Esophagus muscularis mucosa (tissue), 4 donors: ENCODE measurements at regions not wholly inside any gene's neighbourhood (a gene's known extent, or its start where the extent isn't known, plus 50 kb on each side); places are given as distances from the start of the nearest gene placed in this dataset.

Experiments used
- DNase-seq: peaks from one replicate; pipeline ENCODE4 v3.0.0-alpha.2; 2017; ENCODE audit errors: extremely low spot score
- H3K27ac ChIP-seq, 4 donors: fragments of 200-600 bp; sonication (generic); replicated peaks in 1 of 4; 1 replicate in 3 of 4; 2 replicates in 1 of 4; pipeline ENCODE4 v1.5.1; 2016 to 2019; ENCODE audit warnings: mild to moderate bottlenecking in 1 of 4
- H3K27me3 ChIP-seq, 4 donors: fragments of 200-600 bp; sonication (generic); one replicate each; pipeline versions ENCODE4 v1.5.1 to v1.6.0; 2016 to 2019
- H3K36me3 ChIP-seq, 4 donors: fragments of 200-600 bp; sonication (generic); one replicate each; pipeline ENCODE4 v1.5.1; 2016 to 2019
- H3K4me1 ChIP-seq, 4 donors: fragments of 200-600 bp; sonication (generic); one replicate each; pipeline ENCODE4 v1.5.1; 2016 to 2019
- H3K4me3 ChIP-seq, 4 donors: fragments of 200-600 bp; sonication (generic); 1 replicate in 2 of 4; 2 replicates in 2 of 4; pipeline ENCODE4 v1.5.1; 2016 to 2019; ENCODE audit warnings: mild to moderate bottlenecking in 4 of 4, moderate library complexity in 1 of 4
- H3K9me3 ChIP-seq, 4 donors: fragments of 200-600 bp; sonication (generic); 1 replicate in 3 of 4; 2 replicates in 1 of 4; pipeline ENCODE4 v1.5.1; 2016 to 2019
- CTCF ChIP-seq, 3 experiments: fragments of 200-600 bp in 2 of 3; fragments of 450-650 bp in 1 of 3; sonication (generic) in 2 of 3; IDR thresholded peaks; one replicate each; pipeline ENCODE4 v1.5.1; 2017 to 2019; ENCODE audit warnings: antibody characterized with exemption in 3 of 3, mild to moderate bottlenecking in 2 of 3, moderate library complexity in 1 of 3
- EP300 ChIP-seq: sonication (generic); formaldehyde crosslinking; IDR thresholded peaks from one replicate; pipeline ENCODE4 v1.6.1; 2017; ENCODE audit warnings: antibody characterized with exemption
- POLR2A ChIP-seq: fragments of 450-650 bp; IDR thresholded peaks from one replicate; pipeline ENCODE4 v1.6.1; 2017; ENCODE audit warnings: antibody characterized with exemption, moderate library complexity, mild to moderate bottlenecking, low read depth
- POLR2AphosphoS5 ChIP-seq, 2 donors: sonication (generic); formaldehyde crosslinking; IDR thresholded peaks; one replicate each; pipeline ENCODE4 v1.6.1; 2017; ENCODE audit warnings: antibody characterized with exemption in 2 of 2
- WGBS: methylation state at CpG from one replicate; pipeline ENCODE4 v1.1.5; 2018; 5-methylcytosine and 5-hydroxymethylcytosine counted together
- intact Hi-C: fragments of 100-400 bp; cut with DNase I; formaldehyde crosslinking; loops from one replicate; pipeline ENCODE4 v1.15.1; 2023

GRCh38 chr7:156032973-156033372 is 220.7 kb upstream of the SHH start:
- Histone ChIP-seq H3K9me3 (peaks cover 0 to 6% (median 3%) of the 10 kb centered on the region in 4 donors), H3K36me3 (no peaks in the 10 kb centered on the region), H3K4me3 (no peak overlapping the region), H3K27me3 (peaks cover 0 to 39% (median 0%) of the 10 kb centered on the region in 4 donors), H3K4me1 (no peaks in the 10 kb centered on the region), H3K27ac (no peak overlapping the region)
- intact Hi-C loops = no loop called here
- TF ChIP-seq CTCF (IDR thresholded peaks at IDR 0.05) (no peak), POLR2A (no peak), EP300 (no peak), POLR2AphosphoS5 (IDR thresholded peaks at IDR 0.05) (no peak)
- DNase-seq = no peak

GRCh38 chr7:156031679-156032478 is 219.6 kb upstream of the SHH start:
- DNase-seq = peak; percentile 31
- Histone ChIP-seq H3K9me3 (peaks cover 0 to 6% (median 3%) of the 10 kb centered on the region in 4 donors), H3K4me3 (no peak overlapping the region), H3K27me3 (peaks cover 0 to 39% (median 0%) of the 10 kb centered on the region in 4 donors), H3K4me1 (no peaks in the 10 kb centered on the region), H3K27ac (no peak overlapping the region), H3K36me3 (no peaks in the 10 kb centered on the region)
- intact Hi-C loops = no loop called here
- TF ChIP-seq CTCF (IDR thresholded peaks at IDR 0.05) (no peak), POLR2AphosphoS5 (IDR thresholded peaks at IDR 0.05) (no peak), EP300 (no peak), POLR2A (no peak)
- 89% methylated on average over 7 of the region's 7 CpGs for WGBS

- 86% methylated on average over 12 of the region's 12 CpGs for WGBS
- peaks cover 0 to 39% (median 0%) of the 10 kb centered on the region in 4 donors for H3K27me3 ChIP-seq
Observed at GRCh38 chr7:156029460-156030007, 217.3 kb upstream of the SHH start.

GRCh38 chr7:156028521-156028920 is 216.3 kb upstream of the SHH start:
- no peaks in the 10 kb centered on the region for H3K36me3 ChIP-seq
- H3K4me3 ChIP-seq = no peak overlapping the region
- no peak for TF ChIP-seq EP300
- TF ChIP-seq POLR2A = no peak
- no peak for TF ChIP-seq POLR2AphosphoS5 (IDR thresholded peaks at IDR 0.05)
- no peak for TF ChIP-seq CTCF (IDR thresholded peaks at IDR 0.05)
- H3K27me3 ChIP-seq = peaks cover 0 to 39% (median 0%) of the 10 kb centered on the region in 4 donors
- peak; percentile 81 for DNase-seq
- H3K4me1 ChIP-seq = no peaks in the 10 kb centered on the region
- 83% methylated on average over 11 of the region's 11 CpGs for WGBS
- intact Hi-C loops = no loop called here
- H3K9me3 ChIP-seq = peaks cover 0 to 6% (median under 1%) of the 10 kb centered on the region in 4 donors
- no peak overlapping the region for H3K27ac ChIP-seq

More at GRCh38 chr7:156029460-156030007, 217.3 kb upstream of the SHH start:
- peak; percentile 87 for DNase-seq
- H3K4me1 ChIP-seq = no peaks in the 10 kb centered on the region
- H3K36me3 ChIP-seq = no peaks in the 10 kb centered on the region
- no peak overlapping the region for H3K4me3 ChIP-seq
- no peak for TF ChIP-seq POLR2A
- no peak for TF ChIP-seq POLR2AphosphoS5 (IDR thresholded peaks at IDR 0.05)
- intact Hi-C loops = no loop called here
- H3K9me3 ChIP-seq = peaks cover 0 to 6% (median 3%) of the 10 kb centered on the region in 4 donors
- no peak overlapping the region for H3K27ac ChIP-seq

- no peak overlapping the region for H3K27ac ChIP-seq
- no peaks in the 10 kb centered on the region for H3K36me3 ChIP-seq
- peaks cover 0 to 6% (median 0%) of the 10 kb centered on the region in 4 donors for H3K9me3 ChIP-seq
- WGBS = 81% methylated on average over 6 of the region's 6 CpGs
- peak; percentile 21 for DNase-seq
- no peak for TF ChIP-seq POLR2A
- TF ChIP-seq CTCF (IDR thresholded peaks at IDR 0.05) = no peak
- TF ChIP-seq EP300 = no peak
- TF ChIP-seq POLR2AphosphoS5 (IDR thresholded peaks at IDR 0.05) = no peak
- H3K4me1 ChIP-seq = no peaks in the 10 kb centered on the region
- no peak overlapping the region for H3K4me3 ChIP-seq
- intact Hi-C loops = no loop called here
- H3K27me3 ChIP-seq = peaks cover 0 to 39% (median 0%) of the 10 kb centered on the region in 4 donors
Observed at GRCh38 chr7:156027821-156028220, 215.6 kb upstream of the SHH start.
